ENCODE measurements at regions not wholly inside any gene's neighbourhood (a gene's known extent, or its start where the extent isn't known, plus 50 kb on each side); places are given as distances from the start of the nearest gene placed in this dataset.

GRCh38 chr6:15194453-15194852 is 51.4 kb upstream of the JARID2 start:
- DNase-seq, result no peak
- Mint-ChIP-seq H3K27ac (ENCODE audit: unreplicated experiment) (no peak overlapping the region), H3K27me3 (ENCODE audit: unreplicated experiment) (peaks cover 5% of the 10 kb centered on the region), H3K36me3 (ENCODE audit: unreplicated experiment) (no peaks in the 10 kb centered on the region), H3K4me3 (ENCODE audit: unreplicated experiment) (no peak overlapping the region), H3K9me3 (ENCODE audit: unreplicated experiment) (peaks cover 2% of the 10 kb centered on the region), H3K4me1 (ENCODE audit: low read depth, unreplicated experiment) (no peaks in the 10 kb centered on the region)
- no peak for TF ChIP-seq CTCF (IDR thresholded peaks at IDR 0.05; ENCODE audit: partially characterized antibody, unreplicated experiment)

Data from glutamatergic neuron (in vitro differentiated cells).